Stimulated activated naive B cell treated with anti-CD40 and anti-IgM and Interleukin-4, amounts not matched to agents 10 μg/mL and 1 μg/mL and 100 μg/mL, for 72 hours (primary cell): ENCODE measurements at regions not wholly inside any gene's neighbourhood (a gene's known extent, or its start where the extent isn't known, plus 50 kb on each side); places are given as distances from the start of the nearest gene placed in this dataset.

Experiments used
- ATAC-seq, 2 donors: fragments of 150-1000 bp; cut with Tn5 transposase; replicated peaks; 2 replicates each; pipeline ENCODE4 v1.10.0; 2021; ENCODE audit warnings: moderate library complexity in 1 of 2
- DNase-seq: peaks from one replicate; pipeline ENCODE4 v3.0.0; 2021
- H3K27ac Mint-ChIP-seq: one replicate; pipeline ENCODE4 v1.8.0; 2022; ENCODE audit warnings: mild to moderate bottlenecking, mixed read lengths
- H3K27me3 Mint-ChIP-seq, 2 donors: one replicate each; pipeline ENCODE4 v1.8.0; 2022; ENCODE audit warnings: mixed read lengths in 2 of 2
- H3K36me3 Mint-ChIP-seq, 2 donors: one replicate each; pipeline ENCODE4 v1.8.0; 2022; ENCODE audit warnings: mixed read lengths in 2 of 2, mild to moderate bottlenecking in 1 of 2
- H3K4me1 Mint-ChIP-seq, 2 donors: one replicate each; pipeline ENCODE4 v1.8.0; 2022; ENCODE audit warnings: mixed read lengths in 2 of 2, mild to moderate bottlenecking in 1 of 2
- H3K4me3 Mint-ChIP-seq, 2 donors: one replicate each; pipeline ENCODE4 v1.8.0; 2022; ENCODE audit warnings: mild to moderate bottlenecking in 2 of 2, mixed read lengths in 2 of 2, moderate library complexity in 1 of 2
- H3K9me3 Mint-ChIP-seq, 2 donors: one replicate each; pipeline ENCODE4 v1.8.0; 2022; ENCODE audit warnings: mixed read lengths in 2 of 2, mild to moderate bottlenecking in 1 of 2

- Mint-ChIP-seq H3K36me3 (no peaks in the 10 kb centered on the region), H3K27ac (no peak overlapping the region), H3K9me3 (no peaks in the 10 kb centered on the region), H3K4me3 (no peak overlapping the region), H3K4me1 (no peaks in the 10 kb centered on the region), H3K27me3 (no peaks in the 10 kb centered on the region)
- ATAC-seq (no peak), DNase-seq (no peak)
Observed at GRCh38 chr5:155461304-155461703, 447.7 kb downstream of the KIF4B start.

GRCh38 chr5:155466851-155467250 lies 453.3 kb downstream of the KIF4B start:
- H3K9me3 Mint-ChIP-seq, result no peaks in the 10 kb centered on the region
- ATAC-seq, result no peak
- H3K4me1 Mint-ChIP-seq, result no peaks in the 10 kb centered on the region
- H3K27me3 Mint-ChIP-seq, result no peaks in the 10 kb centered on the region
- DNase-seq, result no peak
- H3K4me3 Mint-ChIP-seq, result no peak overlapping the region
- H3K36me3 Mint-ChIP-seq, result no peaks in the 10 kb centered on the region
- H3K27ac Mint-ChIP-seq, result no peak overlapping the region

- Mint-ChIP-seq H3K27ac (no peak overlapping the region), H3K4me1 (no peaks in the 10 kb centered on the region), H3K36me3 (no peaks in the 10 kb centered on the region), H3K4me3 (no peak overlapping the region), H3K9me3 (no peaks in the 10 kb centered on the region), H3K27me3 (no peaks in the 10 kb centered on the region)
- ATAC-seq, result no peak
- DNase-seq, result no peak
Observed at GRCh38 chr5:155471027-155471426, 457.5 kb downstream of the KIF4B start.

GRCh38 chr5:155472780-155473179 lies 459.2 kb downstream of the KIF4B start:
- Mint-ChIP-seq H3K27me3 (no peaks in the 10 kb centered on the region), H3K9me3 (no peaks in the 10 kb centered on the region), H3K4me1 (no peaks in the 10 kb centered on the region), H3K27ac (no peak overlapping the region), H3K36me3 (no peaks in the 10 kb centered on the region), H3K4me3 (no peak overlapping the region)
- DNase-seq (no peak), ATAC-seq (no peak)

- H3K27ac Mint-ChIP-seq, result no peak overlapping the region
- no peaks in the 10 kb centered on the region for H3K36me3 Mint-ChIP-seq
- H3K27me3 Mint-ChIP-seq, result no peaks in the 10 kb centered on the region
- ATAC-seq (no peak), DNase-seq (no peak)
- no peaks in the 10 kb centered on the region for H3K4me1 Mint-ChIP-seq
- H3K9me3 Mint-ChIP-seq, result no peaks in the 10 kb centered on the region
- no peak overlapping the region for H3K4me3 Mint-ChIP-seq
Observed at GRCh38 chr5:155475318-155475717, 461.8 kb downstream of the KIF4B start.

GRCh38 chr5:155480731-155481131 lies 467.2 kb downstream of the KIF4B start:
- Mint-ChIP-seq H3K27me3 (no peaks in the 10 kb centered on the region), H3K36me3 (no peaks in the 10 kb centered on the region), H3K27ac (no peak overlapping the region), H3K4me1 (no peaks in the 10 kb centered on the region), H3K4me3 (no peak overlapping the region), H3K9me3 (no peaks in the 10 kb centered on the region)
- DNase-seq (no peak), ATAC-seq (no peak)

GRCh38 chr5:155481182-155481581 lies 467.6 kb downstream of the KIF4B start:
- Mint-ChIP-seq H3K27me3 (no peaks in the 10 kb centered on the region), H3K4me1 (no peaks in the 10 kb centered on the region), H3K4me3 (no peak overlapping the region), H3K27ac (no peak overlapping the region), H3K36me3 (no peaks in the 10 kb centered on the region), H3K9me3 (no peaks in the 10 kb centered on the region)
- no peak for DNase-seq
- ATAC-seq, result no peak

GRCh38 chr5:155482428-155482827 lies 468.9 kb downstream of the KIF4B start:
- H3K27me3 Mint-ChIP-seq, result no peaks in the 10 kb centered on the region
- no peak overlapping the region for H3K4me3 Mint-ChIP-seq

GRCh38 chr5:155485386-155485785 lies 471.8 kb downstream of the KIF4B start:
- Mint-ChIP-seq H3K27ac (no peak overlapping the region), H3K36me3 (no peaks in the 10 kb centered on the region), H3K9me3 (peaks cover 0 to 4% of the 10 kb centered on the region in 2 donors), H3K4me3 (no peak overlapping the region), H3K27me3 (peaks cover 0 to 6% of the 10 kb centered on the region in 2 donors), H3K4me1 (no peaks in the 10 kb centered on the region)
- ATAC-seq, result no peak
- DNase-seq, result no peak

More at GRCh38 chr5:155482428-155482827, 468.9 kb downstream of the KIF4B start:
- Mint-ChIP-seq H3K4me1 (no peaks in the 10 kb centered on the region), H3K36me3 (no peaks in the 10 kb centered on the region), H3K9me3 (no peaks in the 10 kb centered on the region), H3K27ac (no peak overlapping the region)
- ATAC-seq, result no peak
- DNase-seq, result no peak

- Mint-ChIP-seq H3K27ac (no peak overlapping the region), H3K4me1 (no peaks in the 10 kb centered on the region), H3K9me3 (peaks cover 0 to 6% of the 10 kb centered on the region in 2 donors), H3K4me3 (no peak overlapping the region), H3K36me3 (no peaks in the 10 kb centered on the region), H3K27me3 (peaks cover 0 to 6% of the 10 kb centered on the region in 2 donors)
- DNase-seq (no peak), ATAC-seq (no peak)
Observed at GRCh38 chr5:155489949-155490348, 476.4 kb downstream of the KIF4B start.

- Mint-ChIP-seq H3K4me3 (no peak overlapping the region), H3K9me3 (peaks cover 0 to 6% of the 10 kb centered on the region in 2 donors), H3K27me3 (peaks cover 0 to 6% of the 10 kb centered on the region in 2 donors), H3K36me3 (no peaks in the 10 kb centered on the region), H3K27ac (no peak overlapping the region), H3K4me1 (no peaks in the 10 kb centered on the region)
- no peak for ATAC-seq
- no peak for DNase-seq
Observed at GRCh38 chr5:155492191-155492590, 478.6 kb downstream of the KIF4B start.

GRCh38 chr5:155504606-155505005 lies 491.1 kb downstream of the KIF4B start:
- no peaks in the 10 kb centered on the region for H3K9me3 Mint-ChIP-seq
- H3K27ac Mint-ChIP-seq, result no peak overlapping the region
- no peak for ATAC-seq
- no peak overlapping the region for H3K4me3 Mint-ChIP-seq
- no peak for DNase-seq
- no peaks in the 10 kb centered on the region for H3K4me1 Mint-ChIP-seq
- H3K27me3 Mint-ChIP-seq, result no peaks in the 10 kb centered on the region
- H3K36me3 Mint-ChIP-seq, result no peaks in the 10 kb centered on the region

- H3K4me1 Mint-ChIP-seq, result no peaks in the 10 kb centered on the region
- no peak overlapping the region for H3K27ac Mint-ChIP-seq
- no peak for ATAC-seq
- H3K27me3 Mint-ChIP-seq, result no peaks in the 10 kb centered on the region
- H3K4me3 Mint-ChIP-seq, result no peak overlapping the region
- DNase-seq, result no peak
- no peaks in the 10 kb centered on the region for H3K36me3 Mint-ChIP-seq
- H3K9me3 Mint-ChIP-seq, result peaks cover 0 to 2% of the 10 kb centered on the region in 2 donors
Observed at GRCh38 chr5:155507363-155507762, 493.8 kb downstream of the KIF4B start.

GRCh38 chr5:155508673-155509072 lies 495.1 kb downstream of the KIF4B start:
- Mint-ChIP-seq H3K36me3 (no peaks in the 10 kb centered on the region), H3K27ac (no peak overlapping the region), H3K4me1 (no peaks in the 10 kb centered on the region), H3K4me3 (no peak overlapping the region), H3K9me3 (peaks cover 0 to 2% of the 10 kb centered on the region in 2 donors), H3K27me3 (no peaks in the 10 kb centered on the region)
- ATAC-seq, result no peak
- DNase-seq, result no peak

- Mint-ChIP-seq H3K4me1 (no peaks in the 10 kb centered on the region), H3K9me3 (peaks cover 0 to 2% of the 10 kb centered on the region in 2 donors), H3K4me3 (no peak overlapping the region), H3K27ac (no peak overlapping the region), H3K36me3 (no peaks in the 10 kb centered on the region), H3K27me3 (no peaks in the 10 kb centered on the region)
- ATAC-seq (no peak), DNase-seq (no peak)
Observed at GRCh38 chr5:155512329-155512728, 498.8 kb downstream of the KIF4B start.

GRCh38 chr5:155514105-155514563 lies 500.6 kb downstream of the KIF4B start:
- ATAC-seq, result no peak
- Mint-ChIP-seq H3K27me3 (no peaks in the 10 kb centered on the region), H3K36me3 (no peaks in the 10 kb centered on the region), H3K4me1 (no peaks in the 10 kb centered on the region), H3K27ac (no peak overlapping the region), H3K4me3 (no peak overlapping the region), H3K9me3 (peaks cover 0 to 2% of the 10 kb centered on the region in 2 donors)
- no peak for DNase-seq
